HG03045 (cell line): ENCODE measurements at regions not wholly inside any gene's neighbourhood (a gene's known extent, or its start where the extent isn't known, plus 50 kb on each side); places are given as distances from the start of the nearest gene placed in this dataset.

ENCODE experiments used
- ATAC-seq: cut with Tn5 transposase; IDR thresholded peaks from one replicate; pipeline ENCODE4 v1.9.1; 2021; ENCODE audit warnings: mild to moderate bottlenecking, moderate library complexity; ENCODE audit not compliant: unreplicated experiment

DNA sequence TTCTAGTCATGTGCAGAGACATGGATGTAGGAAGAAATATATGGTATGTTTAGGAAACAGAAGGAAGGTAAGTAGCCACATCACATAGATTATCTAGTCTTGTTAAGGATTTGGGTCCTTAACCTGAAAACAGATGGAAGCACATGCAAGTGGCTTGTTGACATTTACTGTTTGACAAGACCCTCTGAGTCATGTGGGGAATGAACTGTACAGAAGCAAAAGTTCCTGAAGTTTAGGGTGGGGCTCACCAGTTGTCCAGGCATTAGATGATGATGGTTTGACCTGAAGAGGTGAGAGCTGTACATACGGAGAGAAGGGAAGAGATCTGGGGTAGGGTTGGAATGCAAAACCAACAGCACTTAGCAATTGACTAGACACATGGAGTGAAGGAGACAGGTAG, 281.1 kb upstream of the GRIP1 start:
- ATAC-seq = no peak

DNA sequence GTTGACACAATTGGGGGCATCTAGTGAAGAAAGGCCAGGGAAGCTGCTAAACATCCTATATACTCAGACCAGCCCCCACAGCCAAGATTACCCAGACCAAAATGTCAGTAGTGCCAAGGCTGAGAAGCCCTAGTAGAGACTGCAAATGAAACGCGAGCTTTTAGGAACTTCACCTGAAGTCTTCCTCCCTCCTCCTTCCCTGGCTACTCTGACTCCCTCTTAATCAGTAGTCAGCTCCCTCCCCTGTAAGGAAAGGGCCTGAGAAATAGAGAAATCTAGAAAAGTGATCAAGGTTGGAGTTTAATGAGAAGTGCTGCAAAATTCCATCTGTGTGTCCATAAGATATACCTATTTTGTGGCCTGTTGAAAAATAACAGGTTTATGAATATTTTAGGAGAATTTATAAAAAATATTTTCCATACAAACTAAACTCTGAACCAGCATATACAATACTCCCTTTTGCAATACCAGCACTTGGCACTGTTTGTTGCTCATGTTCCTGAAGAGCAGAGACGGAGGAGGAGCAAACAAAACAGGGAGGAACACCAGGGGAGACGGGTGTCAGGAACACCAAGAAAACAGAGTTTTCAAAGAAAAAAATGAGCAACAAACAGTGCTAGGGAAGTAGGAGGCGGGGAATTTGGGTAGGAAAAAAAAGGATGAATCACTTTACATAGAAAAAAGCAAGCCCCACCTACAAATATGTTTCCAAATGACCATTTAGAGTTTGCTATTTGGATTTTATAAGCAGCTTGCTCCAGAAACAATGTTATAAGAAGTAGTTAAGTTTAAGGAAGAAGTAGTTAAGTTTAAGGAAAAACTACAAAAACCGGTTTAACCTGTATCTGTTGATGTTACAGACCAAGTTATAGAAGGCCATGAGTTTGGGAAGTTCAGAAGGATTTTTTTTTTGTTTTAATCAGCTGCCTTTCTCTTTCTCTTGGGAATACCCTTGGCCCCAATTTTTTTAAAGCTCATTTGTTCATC, 282.1 kb upstream of the GRIP1 start:
- no peak for ATAC-seq

DNA sequence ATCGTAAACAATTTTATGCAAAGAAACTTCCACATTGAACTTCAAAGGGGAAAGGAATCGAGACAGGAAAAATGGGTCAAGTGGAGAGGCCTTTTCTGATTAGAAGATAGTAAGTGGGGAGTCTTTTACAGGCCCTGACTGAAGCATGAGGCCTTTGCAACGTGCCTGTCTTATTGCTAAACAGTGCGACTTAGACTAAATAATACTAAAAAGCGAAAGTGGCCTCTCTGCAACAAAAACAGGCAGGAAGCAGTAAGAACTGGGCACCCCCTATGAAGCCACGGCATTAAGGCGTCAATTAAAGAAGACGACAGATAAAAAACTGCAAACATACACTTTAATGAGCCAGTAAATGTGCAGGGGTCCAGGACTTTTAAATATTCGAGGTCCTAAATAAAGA, 283.4 kb upstream of the GRIP1 start:
- ATAC-seq = no peak

DNA sequence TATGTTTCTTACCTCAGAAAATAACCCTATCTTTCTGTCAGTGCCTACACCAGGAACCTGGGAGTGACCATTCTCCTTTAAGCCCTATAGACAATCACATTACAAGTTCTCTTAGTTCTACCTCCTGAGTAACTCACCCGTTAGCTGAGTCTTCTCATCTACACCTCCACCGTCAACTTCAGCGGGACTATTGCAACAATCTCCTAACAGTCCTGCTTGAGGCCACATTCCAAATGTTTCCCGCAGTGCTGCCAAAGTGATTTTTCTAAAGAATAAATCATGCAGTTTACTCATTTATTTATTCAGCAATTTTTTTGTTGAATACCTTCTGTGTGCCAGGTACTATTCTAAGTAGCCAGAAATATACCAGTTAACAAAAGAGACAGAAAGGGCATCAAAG, 285.0 kb upstream of the GRIP1 start:
- no peak for ATAC-seq

DNA sequence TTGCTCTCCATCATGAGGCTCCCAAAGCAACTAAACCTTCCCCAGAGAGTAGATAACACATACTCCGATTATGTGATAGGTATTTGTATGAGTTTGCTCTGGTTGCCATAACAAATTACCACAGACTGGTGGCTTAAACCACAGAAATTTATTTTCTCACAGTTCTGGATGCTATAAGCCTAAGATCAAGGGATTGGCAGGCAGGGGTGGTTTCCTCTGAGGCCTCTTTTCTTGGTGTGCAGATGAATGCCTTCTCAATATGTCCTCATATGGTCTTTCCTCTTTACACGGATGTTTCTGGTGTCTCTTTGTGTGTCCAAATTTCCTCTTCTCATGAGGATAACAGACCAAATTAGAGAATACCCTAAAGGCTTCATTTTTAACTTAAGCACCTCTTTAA, 285.8 kb upstream of the GRIP1 start:
- no peak for ATAC-seq

DNA sequence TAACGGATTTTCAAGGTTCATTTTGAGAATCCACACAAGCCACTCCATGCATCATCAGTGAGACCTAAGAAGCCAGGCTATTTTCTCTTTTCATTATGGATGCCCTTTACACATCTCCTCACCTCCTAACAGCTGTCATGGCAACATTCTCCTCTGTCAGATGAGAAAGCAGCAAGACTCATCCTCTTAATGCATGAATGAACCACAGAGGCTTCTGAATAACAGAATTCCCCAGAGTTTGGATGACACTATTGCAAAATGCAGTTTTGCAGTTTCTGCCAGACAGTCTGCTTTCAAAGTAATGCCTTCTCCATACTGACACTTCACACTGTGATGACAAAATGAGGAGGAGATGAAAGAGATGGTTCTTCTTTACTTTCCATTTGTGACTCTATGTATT, 286.7 kb upstream of the GRIP1 start:
- ATAC-seq = no peak

DNA sequence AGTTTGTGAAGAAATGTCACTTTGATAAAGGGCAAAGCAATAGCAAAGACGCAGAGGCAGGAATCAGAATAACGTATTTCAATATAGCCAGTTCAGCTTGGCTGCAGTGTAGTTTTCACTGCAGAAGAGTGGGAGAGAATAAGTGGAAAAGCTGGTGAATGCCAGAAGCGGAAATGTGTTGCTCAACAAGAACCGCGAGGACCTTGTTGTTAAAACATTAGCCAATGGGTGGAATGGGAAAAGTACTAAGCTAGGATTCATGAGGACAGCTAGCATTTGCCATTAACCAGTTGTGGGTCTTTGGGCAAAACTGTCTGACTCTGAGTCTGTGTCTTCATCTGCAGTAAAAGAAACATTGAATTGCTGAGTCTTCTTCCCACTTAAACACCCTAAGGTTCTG, 292.9 kb upstream of the GRIP1 start:
- ATAC-seq = no peak

DNA sequence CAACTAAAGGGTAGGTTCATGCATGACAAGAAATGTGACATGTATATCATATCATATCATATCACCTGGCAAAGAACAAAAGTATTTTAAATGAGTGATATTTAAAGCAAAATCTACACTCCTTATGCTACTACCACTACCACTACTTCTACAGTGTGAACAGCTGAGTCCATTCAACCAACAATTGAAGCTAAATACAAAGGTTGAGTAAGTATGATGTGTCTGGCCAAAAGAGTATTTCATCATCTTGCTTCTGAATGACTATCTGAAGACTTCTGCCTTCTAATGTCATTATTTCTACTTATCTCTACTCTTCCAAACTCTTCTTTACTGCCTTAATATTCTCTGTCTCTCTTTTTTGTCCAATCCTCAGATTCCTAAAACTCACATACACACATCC, 292.6 kb upstream of the CAND1 start:
- no peak for ATAC-seq

DNA sequence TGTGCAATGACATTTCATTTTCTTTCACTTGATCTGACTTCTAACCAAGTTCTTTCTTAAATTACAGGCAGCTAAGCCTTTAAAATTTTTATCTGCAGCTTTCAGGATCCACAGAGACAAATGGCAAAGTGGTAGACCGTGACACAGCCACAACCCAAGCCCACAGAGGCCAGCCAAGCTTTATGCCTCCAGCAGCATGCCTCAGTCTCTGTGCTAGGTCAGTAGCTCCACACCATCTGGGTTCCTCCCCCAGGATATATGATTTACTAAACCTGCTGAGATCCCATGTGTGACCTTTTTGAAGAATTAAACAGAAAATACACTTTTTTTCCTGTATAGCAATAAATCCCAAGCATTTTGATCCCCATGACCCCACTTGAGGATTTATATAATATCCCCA, 290.4 kb upstream of the CAND1 start:
- ATAC-seq = no peak

DNA sequence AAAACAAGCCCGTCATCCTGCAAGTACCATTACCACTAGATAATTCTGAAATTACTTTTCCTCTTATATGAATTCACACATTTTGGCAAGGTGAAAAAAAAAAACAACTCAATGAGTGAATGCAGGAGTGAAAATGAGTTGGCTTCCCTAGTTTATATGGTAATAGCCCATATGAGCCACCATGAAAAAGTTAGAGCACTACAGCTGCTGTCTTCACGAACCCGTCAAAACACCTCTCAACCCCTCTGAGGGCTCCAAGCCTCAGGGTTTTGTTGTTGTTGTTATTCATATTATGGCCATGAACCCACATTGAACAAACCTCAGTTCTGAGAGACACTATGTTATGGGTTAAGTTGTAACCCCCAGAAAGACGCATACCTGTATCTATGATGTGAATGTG, 289.9 kb upstream of the CAND1 start:
- no peak for ATAC-seq

DNA sequence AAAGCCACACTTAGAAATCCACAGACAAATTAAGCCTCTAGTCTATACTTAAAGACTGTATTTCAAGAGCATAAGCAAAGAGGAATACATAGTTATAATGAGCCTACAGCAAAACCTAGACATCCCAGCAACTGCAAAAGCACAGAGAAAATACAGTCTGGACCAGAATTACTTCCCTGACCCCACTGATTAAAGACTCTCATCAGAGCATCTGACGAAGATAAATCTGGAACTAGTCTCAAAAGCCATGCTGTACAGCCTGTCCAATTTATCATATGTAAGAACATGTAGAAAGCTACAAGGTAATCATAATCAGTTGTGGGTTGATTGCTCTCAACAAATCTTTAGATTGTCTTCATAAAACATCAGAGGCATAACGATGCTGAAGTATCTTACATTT, 285.1 kb upstream of the CAND1 start:
- ATAC-seq = no peak

DNA sequence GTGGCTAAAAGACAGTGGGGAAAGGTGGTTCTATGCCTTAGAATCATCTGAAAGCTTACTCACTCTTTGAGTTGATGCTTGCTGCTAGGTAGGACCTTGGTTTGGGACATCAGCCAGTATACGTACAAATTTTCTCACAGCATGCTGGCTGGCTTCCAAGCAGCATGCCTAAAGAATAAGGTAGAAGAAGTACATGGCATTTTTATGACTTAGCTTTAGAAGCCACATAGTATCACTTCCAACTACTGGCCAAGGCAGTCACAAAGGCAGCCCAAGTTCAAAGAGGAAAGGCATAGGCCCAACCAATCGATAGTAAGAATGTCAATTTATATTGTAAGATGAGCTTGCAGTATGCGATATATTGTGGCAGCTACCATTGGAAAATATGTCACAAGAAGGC, 284.2 kb upstream of the CAND1 start:
- no peak for ATAC-seq

DNA sequence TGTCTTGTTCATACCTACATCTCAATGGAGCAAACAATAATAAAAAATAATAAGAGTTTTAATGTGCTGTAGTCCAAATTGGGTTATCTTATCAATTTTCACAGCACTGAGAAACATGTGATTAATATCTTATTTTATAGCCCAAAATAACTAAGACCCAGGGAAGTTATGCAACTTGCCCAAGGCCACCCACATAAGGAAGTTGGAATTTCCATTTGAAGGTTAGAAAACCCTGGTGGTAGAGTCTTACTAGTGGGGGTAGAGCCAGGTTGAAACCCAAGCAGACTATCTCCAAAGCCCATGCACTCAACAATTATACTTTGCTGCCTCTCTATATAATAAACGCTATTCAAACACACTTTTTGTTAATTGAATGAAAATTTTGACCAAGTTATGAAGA, 270.0 kb upstream of the CAND1 start:
- no peak for ATAC-seq

DNA sequence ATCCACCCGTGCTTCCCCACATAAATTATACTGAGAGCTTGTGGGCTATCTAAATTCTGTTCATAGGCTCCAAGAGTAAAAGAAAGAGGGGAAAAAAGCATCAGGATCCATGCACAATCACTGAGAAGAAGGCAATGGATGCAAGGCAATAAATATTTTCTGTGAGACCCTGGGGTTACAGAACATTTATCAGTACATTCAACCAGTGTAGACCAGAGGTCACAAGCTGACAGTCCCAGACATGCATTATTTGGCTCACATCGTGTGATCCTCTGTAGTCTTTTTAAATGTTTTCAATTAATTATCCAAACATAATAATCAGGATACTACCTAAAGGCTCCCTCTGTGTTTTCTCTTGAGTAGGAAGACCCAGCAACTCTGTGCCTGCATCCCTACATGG, 267.9 kb upstream of the CAND1 start:
- no peak for ATAC-seq

DNA sequence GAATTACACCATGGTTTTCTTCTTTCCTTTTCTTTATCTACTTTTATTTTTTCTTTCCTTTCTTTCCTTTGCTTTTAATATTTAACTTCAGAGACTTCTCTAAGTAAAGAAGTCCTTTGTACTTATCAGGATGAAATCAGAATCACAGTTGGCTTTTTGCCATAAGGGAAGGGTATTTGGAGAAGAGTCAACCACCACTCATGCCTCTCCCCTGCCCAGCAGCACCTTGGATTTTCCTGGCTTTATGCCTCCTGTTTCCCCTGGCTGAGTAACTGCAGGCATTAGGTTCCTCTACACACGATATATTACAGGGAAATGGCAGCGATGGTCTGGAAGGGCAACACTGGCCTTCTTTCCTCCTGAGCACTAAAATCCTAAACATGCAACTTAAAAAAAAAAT, 266.4 kb upstream of the CAND1 start:
- no peak for ATAC-seq

DNA sequence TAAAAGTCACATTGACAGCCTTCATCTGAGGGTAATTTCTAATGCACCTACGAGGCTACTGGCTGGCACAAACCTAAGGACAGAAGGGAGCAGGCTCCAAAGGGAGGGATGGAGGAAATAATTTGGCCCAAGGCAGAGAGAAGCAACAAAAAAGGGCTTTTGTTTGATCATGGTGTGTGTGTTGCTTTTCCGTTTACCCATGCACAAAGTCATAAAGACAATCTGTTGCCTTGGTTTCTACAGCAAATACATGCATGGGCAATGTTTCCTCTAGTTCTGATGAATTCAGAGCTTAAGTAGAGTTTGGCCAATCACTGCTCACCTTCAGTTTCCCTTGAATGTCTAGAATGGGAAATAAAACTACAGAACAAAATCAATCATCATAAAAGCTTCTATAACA, 262.5 kb upstream of the CAND1 start:
- no peak for ATAC-seq

DNA sequence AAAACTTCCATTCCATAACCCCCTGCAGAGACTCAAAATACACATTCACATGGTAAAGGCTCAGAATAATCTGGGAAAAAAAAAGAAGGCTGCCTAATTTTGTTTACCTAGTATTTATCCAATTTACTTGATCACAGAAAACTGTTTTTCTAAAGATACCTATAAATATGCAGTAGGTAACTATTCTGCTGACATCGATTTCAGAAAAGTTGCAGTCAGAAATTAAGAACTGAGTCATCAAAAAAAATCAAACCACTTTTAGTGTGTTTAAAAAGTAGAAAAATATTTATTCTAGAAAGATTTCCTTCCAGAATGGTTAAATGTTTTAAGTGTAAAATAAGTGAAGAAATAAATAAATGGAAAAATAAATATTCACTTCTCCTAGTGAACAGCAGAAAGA, 254.5 kb upstream of the CAND1 start:
- ATAC-seq = no peak

DNA sequence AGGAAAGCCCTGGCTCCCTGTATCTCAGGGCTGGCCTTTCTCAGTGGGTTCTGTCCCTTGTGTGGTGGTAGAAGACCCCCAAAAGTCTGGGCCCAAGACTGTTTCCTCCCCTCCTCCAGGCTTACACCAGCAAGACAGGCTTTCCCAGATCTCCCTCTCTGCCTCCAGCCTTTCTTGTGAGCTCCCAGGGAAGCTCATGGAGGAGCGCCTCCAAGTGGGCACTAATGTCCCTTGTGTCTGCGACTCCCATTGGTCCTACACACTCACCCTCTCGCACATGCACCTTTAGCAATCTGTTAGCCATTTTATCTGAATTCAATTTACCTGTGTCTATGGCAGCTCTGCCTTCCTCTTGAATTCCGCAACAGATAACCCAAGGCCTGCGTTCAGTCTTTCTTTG, 251.1 kb upstream of the CAND1 start:
- ATAC-seq = no peak

DNA sequence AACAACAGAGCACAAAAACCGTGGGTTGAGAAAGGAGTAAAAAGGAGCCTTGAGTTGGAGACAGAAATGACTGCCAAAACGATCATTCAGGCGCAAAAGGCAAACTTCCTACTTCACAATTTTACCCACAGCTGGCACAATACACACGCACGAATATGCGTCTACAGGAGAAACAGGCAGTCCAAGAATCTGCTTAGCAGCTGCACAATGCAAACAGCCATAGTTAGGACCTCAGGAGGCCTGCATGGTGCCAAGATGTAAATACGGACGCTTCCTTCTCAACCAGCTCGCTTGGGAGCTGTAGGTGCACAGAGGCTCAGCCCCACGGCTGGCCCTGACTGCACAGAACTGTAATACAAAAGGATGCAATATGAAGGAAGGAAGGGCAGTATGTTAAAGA, 250.1 kb upstream of the CAND1 start:
- no peak for ATAC-seq

DNA sequence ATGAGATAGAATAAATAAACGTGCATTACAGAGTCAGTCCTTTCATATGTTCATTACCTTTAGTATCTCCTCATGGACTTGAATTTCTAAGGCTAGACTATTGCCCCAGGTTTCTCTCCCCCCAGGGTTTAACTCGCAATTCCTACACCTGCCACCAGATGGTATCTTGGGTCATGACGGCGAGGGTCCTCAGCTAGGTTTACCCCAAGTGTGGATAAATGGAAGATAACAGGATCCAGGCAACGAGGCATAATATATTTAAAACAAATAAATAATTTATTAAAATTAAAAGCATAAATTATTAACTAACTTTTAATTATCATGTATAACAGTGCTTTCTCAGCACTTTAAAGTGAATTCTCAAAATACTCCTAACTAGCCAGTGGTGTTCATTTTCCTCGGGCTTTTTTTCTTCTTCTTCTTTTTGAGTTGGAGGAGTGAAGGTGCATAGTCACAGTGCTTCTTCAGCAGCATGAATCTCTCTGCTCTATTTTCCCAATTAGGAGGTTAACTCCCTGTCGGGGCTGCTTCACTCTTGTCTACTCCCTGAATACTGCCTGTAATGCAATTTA, 243.5 kb upstream of the CAND1 start:
- peak; percentile 66 for ATAC-seq

DNA sequence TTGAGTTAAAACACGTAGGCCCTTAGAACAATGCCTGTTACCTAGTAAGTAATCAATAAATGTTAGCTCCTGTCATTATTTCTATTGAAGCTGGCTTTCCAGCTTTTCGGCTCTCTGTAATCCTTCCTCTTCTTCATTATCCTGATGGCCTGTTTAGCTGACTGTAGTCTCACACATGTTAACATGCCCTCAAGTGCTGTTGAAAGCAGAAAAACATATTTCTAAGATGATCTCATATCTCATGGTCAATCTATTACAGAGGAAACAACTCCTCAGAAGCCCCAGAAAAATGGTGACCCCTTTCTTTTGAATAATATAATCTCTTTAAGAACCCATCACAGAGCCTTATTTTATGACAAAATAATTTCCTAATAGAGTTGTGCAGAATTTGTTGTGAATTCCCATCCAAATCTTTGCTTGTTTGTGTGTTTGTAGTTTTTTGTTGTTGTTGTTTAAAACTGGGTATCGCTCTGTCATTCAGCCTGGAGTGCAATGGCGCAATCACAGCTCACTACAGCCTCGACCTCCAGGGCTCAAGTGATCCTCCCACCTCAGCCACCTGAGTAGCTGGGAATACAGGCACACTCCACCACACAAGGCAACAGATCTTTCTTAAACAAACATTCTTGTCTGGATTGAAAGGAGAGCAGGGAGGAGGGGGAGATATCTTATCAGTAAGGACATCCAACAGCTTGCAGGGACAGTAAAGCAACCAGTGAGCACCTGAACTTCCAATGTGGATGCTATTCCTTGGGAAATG, 242.5 kb upstream of the CAND1 start:
- no peak for ATAC-seq

DNA sequence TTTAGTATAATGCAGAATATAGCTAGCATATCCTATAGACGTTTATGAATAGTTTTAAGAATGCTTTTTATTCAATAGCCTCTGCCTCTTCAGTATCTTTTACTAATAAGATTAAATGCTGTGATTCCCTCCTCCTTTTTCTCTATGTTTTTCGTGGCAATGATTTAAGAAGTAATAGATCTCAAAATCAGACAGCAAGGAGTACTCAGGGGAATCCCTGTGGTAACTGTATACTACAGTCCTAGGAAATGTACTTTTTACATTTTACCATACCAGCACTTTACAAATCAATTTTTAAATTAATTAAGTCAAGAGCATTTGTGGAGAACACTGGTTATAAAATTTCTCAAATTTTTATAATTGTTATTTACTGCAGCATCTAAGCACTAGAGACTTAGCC, 240.6 kb upstream of the CAND1 start:
- ATAC-seq = no peak
